OCI-LY7 (cell line): ENCODE measurements at regions not wholly inside any gene's neighbourhood (a gene's known extent, or its start where the extent isn't known, plus 50 kb on each side); places are given as distances from the start of the nearest gene placed in this dataset.

ENCODE experiments used
- EZH2phosphoT487 ChIP-seq: fragments of 200-600 bp; sonication (generic); IDR thresholded peaks from 2 replicates; pipeline ENCODE4 v1.6.1; 2018; ENCODE audit warnings: low read depth, borderline replicate concordance, mild to moderate bottlenecking, mixed run types, antibody characterized with exemption, low read length, moderate library complexity, mixed read lengths
- TF ChIP-seq, protein P1 (sequence below): fragments of 200-600 bp; sonication (generic); conservative IDR thresholded peaks from 2 replicates; pipeline ENCODE4 v1.5.1; 2014; ENCODE audit warnings: mild to moderate bottlenecking, antibody characterized with exemption, low read length, moderate library complexity, mixed read lengths

DNA sequence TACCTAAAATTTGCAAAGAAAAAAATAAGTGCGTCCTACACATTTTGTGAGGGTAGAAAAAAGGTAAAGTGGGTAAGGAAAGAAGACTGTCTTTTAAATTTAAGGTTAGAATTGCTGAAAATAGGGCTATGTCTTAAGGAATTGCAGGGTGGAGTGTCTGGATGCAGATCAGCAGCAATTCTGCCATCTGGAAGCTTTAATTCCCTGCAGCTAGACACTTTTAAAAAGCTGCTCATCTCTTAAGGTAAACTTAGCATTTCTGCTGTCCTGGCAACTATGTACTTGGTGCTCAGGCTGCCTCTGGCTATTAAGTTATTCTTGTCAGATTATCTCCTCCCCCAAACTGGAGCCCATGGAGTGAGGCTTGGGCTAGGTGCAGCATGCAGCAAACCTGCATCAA lies 420.2 kb downstream of the SI start:
- TF ChIP-seq, protein P1, sequence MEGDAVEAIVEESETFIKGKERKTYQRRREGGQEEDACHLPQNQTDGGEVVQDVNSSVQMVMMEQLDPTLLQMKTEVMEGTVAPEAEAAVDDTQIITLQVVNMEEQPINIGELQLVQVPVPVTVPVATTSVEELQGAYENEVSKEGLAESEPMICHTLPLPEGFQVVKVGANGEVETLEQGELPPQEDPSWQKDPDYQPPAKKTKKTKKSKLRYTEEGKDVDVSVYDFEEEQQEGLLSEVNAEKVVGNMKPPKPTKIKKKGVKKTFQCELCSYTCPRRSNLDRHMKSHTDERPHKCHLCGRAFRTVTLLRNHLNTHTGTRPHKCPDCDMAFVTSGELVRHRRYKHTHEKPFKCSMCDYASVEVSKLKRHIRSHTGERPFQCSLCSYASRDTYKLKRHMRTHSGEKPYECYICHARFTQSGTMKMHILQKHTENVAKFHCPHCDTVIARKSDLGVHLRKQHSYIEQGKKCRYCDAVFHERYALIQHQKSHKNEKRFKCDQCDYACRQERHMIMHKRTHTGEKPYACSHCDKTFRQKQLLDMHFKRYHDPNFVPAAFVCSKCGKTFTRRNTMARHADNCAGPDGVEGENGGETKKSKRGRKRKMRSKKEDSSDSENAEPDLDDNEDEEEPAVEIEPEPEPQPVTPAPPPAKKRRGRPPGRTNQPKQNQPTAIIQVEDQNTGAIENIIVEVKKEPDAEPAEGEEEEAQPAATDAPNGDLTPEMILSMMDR = no peak
- no peak for TF ChIP-seq EZH2phosphoT487
